ENCODE measurements at regions not wholly inside any gene's neighbourhood (a gene's known extent, or its start where the extent isn't known, plus 50 kb on each side); places are given as distances from the start of the nearest gene placed in this dataset.

DNA sequence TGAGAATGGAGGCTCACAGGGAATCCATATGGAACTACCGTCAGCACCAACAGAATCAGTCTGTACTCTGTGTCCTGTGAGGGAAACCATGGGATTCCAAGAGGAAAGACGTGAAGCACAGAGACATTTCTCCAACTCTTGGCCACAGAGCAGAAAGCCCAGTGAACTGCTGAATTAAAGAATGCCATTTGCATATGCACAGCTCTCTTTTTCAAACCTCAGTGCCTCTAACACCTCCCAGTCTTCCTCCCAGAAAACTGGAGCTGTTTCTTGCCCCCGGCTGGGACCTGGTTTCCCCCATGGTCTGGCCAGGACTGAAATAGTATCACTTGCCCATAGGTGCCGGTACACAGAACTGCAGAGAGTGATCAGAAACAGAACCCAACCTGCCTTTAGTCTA lies 69.6 kb upstream of the FER start:
- Histone ChIP-seq H3K27me3 (peaks cover 4% of the 10 kb centered on the region), H3K79me2 (no peaks in the 10 kb centered on the region), H3K4me2 (no peak overlapping the region), H3K36me3 (replicated peaks; ENCODE audit: insufficient read depth, low read depth) (no peaks in the 10 kb centered on the region), H3K4me3 (no peak overlapping the region), H3K9me3 (ENCODE audit: low read depth) (no peaks in the 10 kb centered on the region), H3K4me1 (ENCODE audit: insufficient read depth) (no peaks in the 10 kb centered on the region), H3K9me2 (replicated peaks; ENCODE audit: insufficient read depth) (no peaks in the 10 kb centered on the region), H3K27ac (no peak overlapping the region), H4K20me1 (ENCODE audit: insufficient read depth, poor library complexity, severe bottlenecking) (no peaks in the 10 kb centered on the region), H2AFZ (no peak overlapping the region)
- 93% methylated on average over 4 of the region's 4 CpGs for WGBS (ENCODE audit: low lambda C conversion rate, missing lambda C conversion rate)
- no peak for TF ChIP-seq EZH2 (IDR thresholded peaks at IDR 0.05; ENCODE audit: borderline replicate concordance)
- no peak for TF ChIP-seq EZH2phosphoT487 (IDR thresholded peaks at IDR 0.05; ENCODE audit: low read depth, severe bottlenecking, unreplicated experiment)
- TF ChIP-seq, protein P1, sequence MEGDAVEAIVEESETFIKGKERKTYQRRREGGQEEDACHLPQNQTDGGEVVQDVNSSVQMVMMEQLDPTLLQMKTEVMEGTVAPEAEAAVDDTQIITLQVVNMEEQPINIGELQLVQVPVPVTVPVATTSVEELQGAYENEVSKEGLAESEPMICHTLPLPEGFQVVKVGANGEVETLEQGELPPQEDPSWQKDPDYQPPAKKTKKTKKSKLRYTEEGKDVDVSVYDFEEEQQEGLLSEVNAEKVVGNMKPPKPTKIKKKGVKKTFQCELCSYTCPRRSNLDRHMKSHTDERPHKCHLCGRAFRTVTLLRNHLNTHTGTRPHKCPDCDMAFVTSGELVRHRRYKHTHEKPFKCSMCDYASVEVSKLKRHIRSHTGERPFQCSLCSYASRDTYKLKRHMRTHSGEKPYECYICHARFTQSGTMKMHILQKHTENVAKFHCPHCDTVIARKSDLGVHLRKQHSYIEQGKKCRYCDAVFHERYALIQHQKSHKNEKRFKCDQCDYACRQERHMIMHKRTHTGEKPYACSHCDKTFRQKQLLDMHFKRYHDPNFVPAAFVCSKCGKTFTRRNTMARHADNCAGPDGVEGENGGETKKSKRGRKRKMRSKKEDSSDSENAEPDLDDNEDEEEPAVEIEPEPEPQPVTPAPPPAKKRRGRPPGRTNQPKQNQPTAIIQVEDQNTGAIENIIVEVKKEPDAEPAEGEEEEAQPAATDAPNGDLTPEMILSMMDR (IDR thresholded peaks at IDR 0.05; ENCODE audit: poor library complexity), result no peak
- DNase-seq (ENCODE audit: low spot score), result no peak

DNA sequence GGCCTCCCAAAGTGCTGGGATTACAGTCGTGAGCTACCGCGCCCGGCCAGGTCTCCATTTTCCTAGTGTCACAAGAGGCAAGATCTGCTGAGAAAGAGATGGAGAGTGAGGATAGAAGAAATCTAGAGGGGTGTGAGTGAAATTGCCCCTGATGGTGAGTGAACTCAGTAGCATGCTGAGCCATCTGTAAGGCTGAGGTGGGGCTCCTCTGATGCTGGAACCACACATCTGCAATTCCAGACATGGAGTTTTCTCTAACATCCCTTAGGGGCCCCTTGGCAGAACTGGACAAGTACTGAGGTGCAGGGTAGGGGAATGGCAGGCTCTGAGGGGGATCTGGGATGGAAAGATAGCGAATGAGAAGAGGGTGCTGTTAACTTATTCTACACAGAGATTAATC lies 72.0 kb upstream of the FER start:
- 96% methylated on average over 5 of the region's 5 CpGs for WGBS (ENCODE audit: low lambda C conversion rate, missing lambda C conversion rate)
- TF ChIP-seq EZH2phosphoT487 (IDR thresholded peaks at IDR 0.05; ENCODE audit: low read depth, severe bottlenecking, unreplicated experiment) (no peak), EZH2 (IDR thresholded peaks at IDR 0.05; ENCODE audit: borderline replicate concordance) (no peak)
- TF ChIP-seq, protein P1 (IDR thresholded peaks at IDR 0.05; ENCODE audit: poor library complexity), result no peak

DNA sequence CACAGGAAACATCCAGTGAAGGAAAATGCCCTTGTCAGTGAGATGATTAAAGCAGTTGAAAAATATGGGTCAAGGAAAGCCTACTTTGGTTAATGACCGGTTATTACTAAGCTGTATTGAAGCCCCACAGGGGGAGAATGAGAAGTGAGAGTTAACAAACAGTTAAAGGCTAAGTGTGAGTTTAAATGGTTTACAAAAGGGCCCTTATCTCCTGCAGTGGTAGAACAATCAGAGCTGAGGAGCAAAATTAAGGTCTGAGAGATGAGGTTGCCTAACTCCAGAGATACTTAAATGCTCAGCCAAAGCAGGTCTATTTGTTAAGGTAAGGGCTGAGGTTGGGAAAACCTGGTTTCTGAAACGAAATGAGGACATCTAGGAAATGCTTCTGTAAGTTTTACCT lies 75.1 kb upstream of the FER start:
- Histone ChIP-seq H3K79me2 (no peaks in the 10 kb centered on the region), H3K9me2 (replicated peaks; ENCODE audit: insufficient read depth) (no peaks in the 10 kb centered on the region), H3K4me2 (no peak overlapping the region), H3K9me3 (ENCODE audit: low read depth) (no peaks in the 10 kb centered on the region), H4K20me1 (ENCODE audit: insufficient read depth, poor library complexity, severe bottlenecking) (no peaks in the 10 kb centered on the region), H3K27me3 (peaks cover 4% of the 10 kb centered on the region), H3K36me3 (replicated peaks; ENCODE audit: insufficient read depth, low read depth) (no peaks in the 10 kb centered on the region), H3K27ac (no peak overlapping the region), H3K4me1 (ENCODE audit: insufficient read depth) (peaks cover 10% of the 10 kb centered on the region), H2AFZ (no peak overlapping the region), H3K4me3 (no peak overlapping the region)
- WGBS (ENCODE audit: low lambda C conversion rate, missing lambda C conversion rate), result 36% methylated on average over 2 of the region's 2 CpGs
- TF ChIP-seq, protein P1 (IDR thresholded peaks at IDR 0.05; ENCODE audit: poor library complexity), result no peak
- TF ChIP-seq EZH2 (IDR thresholded peaks at IDR 0.05; ENCODE audit: borderline replicate concordance), result no peak
- no peak for TF ChIP-seq EZH2phosphoT487 (IDR thresholded peaks at IDR 0.05; ENCODE audit: low read depth, severe bottlenecking, unreplicated experiment)
- DNase-seq (ENCODE audit: low spot score), result no peak

More for the DNA sequence above, 72.0 kb upstream of the FER start:
- H3K79me2 ChIP-seq, result no peaks in the 10 kb centered on the region
- no peak overlapping the region for H3K4me2 ChIP-seq
- no peaks in the 10 kb centered on the region for H3K36me3 ChIP-seq (replicated peaks; ENCODE audit: insufficient read depth, low read depth)
- no peaks in the 10 kb centered on the region for H4K20me1 ChIP-seq (ENCODE audit: insufficient read depth, poor library complexity, severe bottlenecking)
- DNase-seq (ENCODE audit: low spot score), result no peak
- H3K27ac ChIP-seq, result no peak overlapping the region
- no peaks in the 10 kb centered on the region for H3K9me2 ChIP-seq (replicated peaks; ENCODE audit: insufficient read depth)
- H2AFZ ChIP-seq, result no peak overlapping the region
- H3K4me3 ChIP-seq, result no peak overlapping the region
- H3K9me3 ChIP-seq (ENCODE audit: low read depth), result no peaks in the 10 kb centered on the region
- H3K27me3 ChIP-seq, result peaks cover 4% of the 10 kb centered on the region
- peaks cover 10% of the 10 kb centered on the region for H3K4me1 ChIP-seq (ENCODE audit: insufficient read depth)
